Heart left ventricle (tissue), 16 donors: ENCODE measurements at regions not wholly inside any gene's neighbourhood (a gene's known extent, or its start where the extent isn't known, plus 50 kb on each side); places are given as distances from the start of the nearest gene placed in this dataset.

ENCODE experiments used
- ATAC-seq, 4 donors: fragments of 200-7000 bp; cut with Tn5 transposase; one replicate each; pipeline ENCODE4 v1.9.1; 2020 to 2022; ENCODE audit warnings: moderate library complexity in 4 of 4, mild to moderate bottlenecking in 3 of 4, moderate number of reproducible peaks in 1 of 4
- DNase-seq, 5 donors: peaks; one replicate each; pipeline ENCODE4 v3.0.0-alpha.2; 2020
- H3K27ac ChIP-seq, 12 donors: fragments of 200-600 bp; sonication (generic) in 4 of 12; one replicate each; pipeline versions ENCODE4 v1.5.0 to v1.8.0; 2016 to 2022; ENCODE audit warnings: mild to moderate bottlenecking in 2 of 12
- H3K27me3 ChIP-seq, 9 donors: fragments of 200-600 bp; sonication (generic) in 2 of 9; one replicate each; pipeline versions ENCODE4 v1.5.1 to v1.8.0; 2016 to 2022; ENCODE audit warnings: mild to moderate bottlenecking in 3 of 9
- H3K36me3 ChIP-seq, 9 donors: fragments of 200-600 bp; sonication (generic) in 2 of 9; one replicate each; pipeline versions ENCODE4 v1.5.0 to v1.8.0; 2018 to 2022; ENCODE audit warnings: mild to moderate bottlenecking in 2 of 9
- H3K4me1 ChIP-seq, 12 donors: fragments of 200-600 bp; sonication (generic) in 4 of 12; one replicate each; pipeline versions ENCODE4 v1.5.0 to v1.8.0; 2016 to 2022; ENCODE audit warnings: mild to moderate bottlenecking in 3 of 12
- H3K4me3 ChIP-seq, 12 donors: fragments of 200-600 bp; sonication (generic) in 4 of 12; one replicate each; pipeline versions ENCODE4 v1.5.0 to v1.8.0; 2017 to 2022; ENCODE audit warnings: mild to moderate bottlenecking in 9 of 12, moderate library complexity in 4 of 12
- H3K9me3 ChIP-seq, 12 donors: fragments of 200-600 bp; sonication (generic) in 4 of 12; one replicate each; pipeline versions ENCODE4 v1.5.0 to v1.8.0; 2016 to 2022; ENCODE audit warnings: mild to moderate bottlenecking in 1 of 12
- CTCF ChIP-seq, 12 donors: fragments of 200-600 bp; sonication (generic) in 4 of 12; IDR thresholded peaks; one replicate each; pipeline versions ENCODE4 v1.5.0 to v1.8.0; 2018 to 2022; ENCODE audit warnings: antibody characterized with exemption in 12 of 12, mild to moderate bottlenecking in 5 of 12
- POLR2A ChIP-seq, 2 donors: fragments of 450-650 bp; IDR thresholded peaks; one replicate each; pipeline ENCODE4 v1.6.1; 2017; ENCODE audit warnings: antibody characterized with exemption in 2 of 2, mild to moderate bottlenecking in 2 of 2, moderate library complexity in 2 of 2
- WGBS, 4 donors: extraction: QIAGEN DNeasy Blood & Tissue Kit in 2 of 4; methylation state at CpG; one replicate each; pipeline versions ENCODE4 v1.1.5 to v1.1.7; 2013 to 2018; 5-methylcytosine and 5-hydroxymethylcytosine counted together
- intact Hi-C, 10 donors: fragments of 100-400 bp; cut with DNase I; formaldehyde crosslinking; loops; one replicate each; pipeline versions ENCODE4 v1.11.1 to v1.14.2; 2022
- donor health status: ischemic (EF 13 %, LVEDD 7.1; RV severe dilation, severe dysfunction).
- donor health status: healthy with polysubstance abuse.
- donor health status: DM: no; HTN: yes; CAD: no.
- donor health status: DM: no; HTN: no; CAD: no.
- donor health status: ischemic (EF 25% LVEDD 6.9; RV normal size, moderate dysfunction).
- donor health status: ischemic (EF 25% LVEDD 5.7; RV mildly dilated, moderate dysfunction).
- donor health status: healthy.
- donor health status: DM: yes; HTN: yes; CAD: no.
- donor health status: ischemic (EF 35%, LVEDD 5.7; RV mildly dilated, moderate dysfunction).
- donor health status: nonischemic (EF 11% LVEDD 7.7; RV severe dilation, severe dysfunction).
- donor health status: DM: yes; HTN: yes; CAD: no.
- donor health status: PGD.
- donor health status: ischemic (EF 29% LVEDD 5.4; RV normal size, mild dysfunction).
- donor health status: nonischemic (EF 23%, LVEDD 6.1; RV moderate dilation, normal function).

GRCh38 chr14:97844042-97844441, 1046.9 kb downstream of the VRK1 start:
- Histone ChIP-seq H3K27ac (no peak overlapping the region), H3K4me1 (no peaks in the 10 kb centered on the region), H3K4me3 (no peak overlapping the region), H3K36me3 (no peaks in the 10 kb centered on the region), H3K9me3 (no peaks in the 10 kb centered on the region), H3K27me3 (peaks cover 0 to 15% (median 0%) of the 10 kb centered on the region in 9 donors)
- 80 to 96% (median 88%) methylated on average over 2 of the region's 2 CpGs for WGBS, 4 donors
- intact Hi-C loops, result no loop called here
- no peak for TF ChIP-seq CTCF (IDR thresholded peaks at IDR 0.05)
- no peak for TF ChIP-seq POLR2A (IDR thresholded peaks at IDR 0.05)
- ATAC-seq (no peak), DNase-seq (no peak)

GRCh38 chr14:97846156-97846555, 1049.0 kb downstream of the VRK1 start:
- H3K9me3 ChIP-seq, result no peaks in the 10 kb centered on the region
- H3K27ac ChIP-seq, result no peak overlapping the region
- DNase-seq (no peak), ATAC-seq (no peak)
- H3K4me1 ChIP-seq, result no peaks in the 10 kb centered on the region
- peaks cover 0 to 10% (median 0%) of the 10 kb centered on the region in 9 donors for H3K27me3 ChIP-seq
- 82 to 98% (median 90%) methylated on average over 1 of the region's 1 CpG for WGBS, 4 donors
- intact Hi-C loops, result no loop called here
- TF ChIP-seq CTCF (IDR thresholded peaks at IDR 0.05) (no peak), POLR2A (IDR thresholded peaks at IDR 0.05) (no peak)
- H3K4me3 ChIP-seq, result no peak overlapping the region
- no peaks in the 10 kb centered on the region for H3K36me3 ChIP-seq

- intact Hi-C loops, result no loop called here
- Histone ChIP-seq H3K4me1 (no peaks in the 10 kb centered on the region), H3K27me3 (peaks cover 0 to 7% (median 0%) of the 10 kb centered on the region in 9 donors), H3K27ac (no peak overlapping the region), H3K4me3 (no peak overlapping the region), H3K36me3 (no peaks in the 10 kb centered on the region), H3K9me3 (no peaks in the 10 kb centered on the region)
- ATAC-seq (no peak), DNase-seq (no peak)
- TF ChIP-seq CTCF (IDR thresholded peaks at IDR 0.05) (no peak), POLR2A (IDR thresholded peaks at IDR 0.05) (no peak)
- 41 to 47% (median 44%) methylated on average over 13 of the region's 13 CpGs for WGBS, 4 donors
Measured at GRCh38 chr14:97848317-97848980, 1051.3 kb downstream of the VRK1 start.

GRCh38 chr14:97850466-97850865, 1053.3 kb downstream of the VRK1 start:
- Histone ChIP-seq H3K27me3 (peaks cover 0 to 10% (median 0%) of the 10 kb centered on the region in 9 donors), H3K4me1 (no peaks in the 10 kb centered on the region), H3K27ac (no peak overlapping the region), H3K36me3 (no peaks in the 10 kb centered on the region), H3K4me3 (no peak overlapping the region), H3K9me3 (no peaks in the 10 kb centered on the region)
- intact Hi-C loops, result no loop called here
- WGBS, 4 donors, result 45 to 53% (median 49%) methylated on average over 2 of the region's 2 CpGs
- DNase-seq, result no peak
- no peak for TF ChIP-seq CTCF (IDR thresholded peaks at IDR 0.05)
- no peak for TF ChIP-seq POLR2A (IDR thresholded peaks at IDR 0.05)
- ATAC-seq, result no peak
